MM.1S (cell line): ENCODE measurements at regions not wholly inside any gene's neighbourhood (a gene's known extent, or its start where the extent isn't known, plus 50 kb on each side); places are given as distances from the start of the nearest gene placed in this dataset.

ENCODE experiments used
- CTCF ChIP-seq: fragments of 300-600 bp; sonication (generic); IDR thresholded peaks from 2 replicates; pipeline ENCODE4 v1.5.1; 2016; ENCODE audit warnings: antibody characterized with exemption, low read length, mixed read lengths
- EZH2 ChIP-seq: fragments of 300-600 bp; sonication (generic); optimal IDR thresholded peaks from 2 replicates; pipeline ENCODE3; 2017; ENCODE audit warnings: low read depth, mild to moderate bottlenecking, antibody characterized with exemption, low read length, mixed read lengths

- TF ChIP-seq CTCF (no peak), EZH2 (no peak)
Measured at GRCh38 chr2:134123332-134123731, 130.5 kb upstream of the MGAT5 start.
